ENCODE measurements at regions not wholly inside any gene's neighbourhood (a gene's known extent, or its start where the extent isn't known, plus 50 kb on each side); places are given as distances from the start of the nearest gene placed in this dataset.

DNA sequence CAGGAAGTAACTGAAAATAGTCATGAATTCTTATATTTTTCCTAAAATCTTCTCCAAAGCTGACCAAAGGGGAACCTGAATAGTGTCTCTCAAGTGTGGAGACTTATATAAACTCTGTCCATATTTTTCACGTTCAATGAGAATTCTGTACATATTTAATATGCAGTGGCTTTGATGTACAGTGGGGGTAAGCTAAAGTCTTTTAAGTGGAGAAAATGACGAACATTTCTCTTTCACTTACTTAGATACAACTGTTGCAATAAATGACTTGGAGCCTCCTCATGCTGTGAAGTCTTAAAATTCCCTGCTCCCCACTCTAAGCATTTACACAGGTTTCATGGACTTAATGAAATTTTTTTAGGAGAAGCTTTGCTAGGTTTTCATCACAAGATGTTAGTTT lies 1196.7 kb downstream of the EFNB2 start:
- TF ChIP-seq CTCF (IDR thresholded peaks at IDR 0.05) (no peak), POLR2A (IDR thresholded peaks at IDR 0.05) (no peak)

All from lower leg skin (tissue), 3 donors.